Stimulated activated CD8-positive, alpha-beta memory T cell treated with anti-CD3 and anti-CD28 coated beads, Interleukin-7, amount 100 ng/mL, for 24 hours (primary cell): ENCODE measurements at regions not wholly inside any gene's neighbourhood (a gene's known extent, or its start where the extent isn't known, plus 50 kb on each side); places are given as distances from the start of the nearest gene placed in this dataset.
"Not testable (repeated sequence)": the region's sequence is repeated elsewhere in the genome, so short reads cannot be mapped to it uniquely, and the experiment has no call there.

Source experiments
- DNase-seq: peaks from one replicate; pipeline ENCODE4 v3.0.0-alpha.2; 2020; ENCODE audit warnings: low read depth

GRCh38 chr13:30065181-30065580, 214.8 kb upstream of the UBL3 start:
- DNase-seq: no peak

DNA sequence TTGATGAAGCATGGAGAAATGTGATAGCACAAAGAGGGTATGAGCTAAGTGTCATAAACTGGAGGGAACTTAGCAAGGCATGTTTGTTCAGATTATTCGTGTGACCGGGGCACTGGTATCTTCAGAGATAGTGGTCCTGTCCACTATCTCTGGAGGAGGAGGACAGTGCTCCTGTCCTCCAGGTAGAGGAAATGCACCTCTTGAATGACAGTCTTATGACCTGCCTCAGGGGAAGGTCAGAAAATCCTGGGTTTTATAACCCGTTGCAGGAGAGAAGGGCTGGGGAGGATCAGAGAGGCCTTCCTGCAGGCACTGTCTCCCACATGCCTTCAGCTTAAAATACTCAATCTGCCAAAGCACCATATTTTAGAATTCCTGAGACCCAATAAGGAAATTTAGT, 213.5 kb upstream of the UBL3 start:
- no peak for DNase-seq

GRCh38 chr13:30061217-30061616, 210.8 kb upstream of the UBL3 start:
- DNase-seq: no peak

GRCh38 chr13:30058429-30058828, 208.0 kb upstream of the UBL3 start:
- DNase-seq: no peak

DNA sequence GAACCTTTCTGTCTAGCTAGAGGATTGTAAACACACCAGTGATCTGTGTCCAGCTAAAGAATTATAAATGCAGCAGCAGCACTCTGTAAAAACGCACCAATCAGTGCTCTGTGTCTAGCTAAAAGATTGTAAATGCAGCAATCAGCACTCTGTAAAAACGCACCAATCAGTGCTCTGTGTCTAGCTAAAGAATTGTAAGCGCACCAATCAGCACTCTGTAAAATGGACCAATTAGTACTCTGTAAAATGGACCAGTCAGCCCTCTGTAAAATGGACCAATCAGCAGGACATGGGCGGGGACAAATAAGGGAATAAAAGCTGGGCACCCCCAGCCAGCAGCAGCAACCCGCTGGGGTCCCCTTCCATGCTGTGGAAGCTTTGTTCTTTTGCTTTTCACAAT, 204.1 kb upstream of the UBL3 start:
- DNase-seq: not testable (repeated sequence)

DNA sequence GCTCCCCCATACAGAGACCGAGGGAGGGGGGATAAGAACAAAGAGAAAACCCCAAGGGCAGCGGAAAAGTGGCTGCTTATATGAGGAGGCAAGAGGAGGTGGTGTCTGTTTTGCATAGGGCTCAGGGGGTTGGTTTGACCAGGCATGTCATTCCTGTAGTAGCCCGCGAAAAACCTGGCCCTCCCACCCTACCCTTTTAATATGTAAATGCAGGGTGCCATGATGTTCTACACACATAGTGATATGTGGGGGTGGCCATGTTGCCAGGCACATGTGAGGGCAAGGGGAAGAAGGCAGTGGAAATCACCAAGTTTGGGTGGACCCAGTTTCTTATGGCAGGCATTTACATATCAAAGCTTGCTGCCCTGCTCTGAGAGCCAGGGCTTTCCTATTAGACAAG, 203.5 kb upstream of the UBL3 start:
- no peak for DNase-seq

DNA sequence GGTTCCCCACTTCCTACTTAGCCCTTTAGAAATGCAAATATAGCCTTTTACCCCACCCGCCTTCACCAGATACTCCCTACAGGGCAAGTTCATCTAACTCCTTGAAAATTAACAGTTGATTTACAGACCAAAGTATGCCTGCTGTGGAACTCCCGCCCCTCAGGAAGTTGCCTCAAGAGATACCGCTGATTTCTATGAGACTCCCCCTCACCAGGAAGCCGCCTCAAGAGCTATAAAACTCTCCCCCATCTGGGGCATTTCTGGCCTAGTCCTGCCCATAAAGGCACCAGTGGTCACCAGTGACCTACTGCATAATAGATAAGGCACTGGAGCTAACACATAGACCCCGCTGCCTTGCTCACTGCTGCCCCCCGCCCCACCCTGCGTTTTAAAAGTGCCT, 201.7 kb upstream of the UBL3 start:
- no peak for DNase-seq

- DNase-seq: no peak
These were observed 201.2 kb upstream of the UBL3 start for GRCh38 chr13:30051531-30052060.

DNA sequence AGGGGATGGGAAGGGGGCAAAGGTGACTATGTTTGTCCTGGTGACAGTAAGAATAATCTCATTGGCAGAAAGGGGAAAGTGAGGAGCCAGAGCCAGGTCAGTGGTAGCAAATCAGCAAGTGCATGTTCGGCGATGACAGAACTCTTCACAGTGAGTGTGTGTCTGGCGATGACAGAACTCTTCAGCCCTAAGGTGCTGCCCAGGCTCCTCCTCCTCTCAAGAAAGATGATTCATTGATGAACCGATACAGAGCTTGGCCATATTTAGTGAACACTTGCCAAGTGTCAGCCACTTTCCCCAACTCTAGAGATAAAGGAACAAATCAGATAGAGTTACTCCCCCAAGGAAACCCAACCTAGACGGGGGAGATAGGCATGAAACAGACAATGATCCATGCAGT, 199.3 kb upstream of the UBL3 start:
- DNase-seq: no peak

DNA sequence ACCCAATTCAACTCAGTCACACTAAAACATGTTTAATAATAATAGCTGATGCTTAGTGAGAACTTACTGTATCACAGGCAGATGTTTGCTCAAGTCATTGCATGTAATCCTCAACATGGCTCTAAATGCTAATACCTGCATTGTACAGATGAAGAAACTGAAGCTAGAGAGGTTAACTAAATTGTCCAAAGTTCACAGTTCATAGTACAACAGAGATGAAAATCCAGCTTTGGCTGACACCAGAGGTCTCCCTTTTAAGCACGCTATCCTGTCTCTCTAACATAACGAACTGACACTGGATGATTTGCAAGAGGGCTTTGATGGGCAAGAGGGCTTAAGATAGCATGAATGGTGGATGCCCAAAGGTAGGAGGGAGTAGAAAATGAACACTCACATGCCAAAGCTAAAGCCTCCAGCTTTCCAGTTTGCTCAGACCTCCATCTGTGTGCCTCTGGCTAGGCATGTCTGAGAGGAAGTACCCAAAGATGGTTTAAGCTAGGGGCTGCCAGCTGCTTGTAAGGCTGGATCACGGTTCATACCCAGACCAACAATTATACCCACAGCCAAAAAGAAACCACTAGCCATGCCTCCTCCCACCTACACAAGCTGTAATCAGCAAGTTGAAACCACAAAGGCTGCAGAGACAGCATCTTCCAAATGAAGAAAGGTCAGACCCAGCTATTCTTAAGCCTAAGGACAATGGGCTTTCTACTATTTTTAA, 196.9 kb upstream of the UBL3 start:
- no peak for DNase-seq

DNA sequence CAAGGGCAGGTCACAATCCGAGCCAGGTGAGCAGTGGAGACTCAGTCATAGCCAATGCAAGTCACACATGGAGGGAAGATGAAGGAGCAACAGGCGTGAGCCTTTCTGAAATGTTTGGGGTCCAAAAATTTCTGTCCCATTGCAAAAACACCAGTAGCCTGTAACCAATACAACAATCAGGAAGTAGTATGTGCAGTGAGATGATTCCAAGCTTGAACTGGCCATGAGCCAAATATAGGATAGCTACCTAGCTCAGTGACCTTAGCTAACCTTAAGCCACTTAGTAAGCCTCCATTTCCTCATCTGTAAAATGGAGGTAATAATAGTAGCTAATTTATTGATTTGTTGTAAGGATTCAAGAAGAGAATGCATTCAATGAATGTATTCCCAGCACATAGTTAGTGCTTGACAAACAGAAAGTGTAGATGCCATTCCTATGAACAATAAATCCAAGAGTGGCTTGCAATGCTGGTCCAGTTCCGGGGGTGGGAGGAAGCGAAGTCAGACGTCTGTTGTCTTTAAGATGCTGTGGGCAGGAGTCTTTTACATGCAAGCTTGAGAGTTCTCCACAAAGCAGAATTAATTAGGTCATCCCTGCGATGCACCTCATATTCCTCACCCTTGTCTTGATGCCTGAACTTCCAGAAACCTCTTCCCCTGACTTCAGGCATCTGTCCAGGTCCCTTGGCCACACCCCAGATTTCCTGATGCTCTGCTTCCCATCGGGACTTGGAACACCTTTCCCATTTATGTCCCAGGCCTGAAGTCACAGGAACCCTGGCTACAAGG, 195.7 kb upstream of the UBL3 start:
- DNase-seq: no peak

DNA sequence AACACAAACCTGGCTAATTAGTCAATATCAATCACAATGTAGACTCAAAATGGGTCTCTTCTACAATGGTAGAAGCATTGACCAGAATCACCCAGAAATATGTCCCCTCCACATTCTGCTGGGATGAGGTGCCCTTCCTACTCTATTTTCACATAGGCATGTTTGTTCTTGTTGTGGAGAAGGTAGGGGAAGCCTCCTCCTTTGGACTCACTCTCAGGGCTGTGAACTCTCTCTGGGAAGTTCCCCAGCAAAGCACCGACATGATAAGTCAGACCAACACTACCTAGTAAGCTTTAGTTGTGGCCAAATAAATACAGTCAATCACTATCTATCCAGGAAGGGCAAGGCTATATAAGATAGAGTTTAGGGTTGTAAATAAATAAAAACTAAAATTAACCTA, 194.5 kb upstream of the UBL3 start:
- DNase-seq: no peak

DNA sequence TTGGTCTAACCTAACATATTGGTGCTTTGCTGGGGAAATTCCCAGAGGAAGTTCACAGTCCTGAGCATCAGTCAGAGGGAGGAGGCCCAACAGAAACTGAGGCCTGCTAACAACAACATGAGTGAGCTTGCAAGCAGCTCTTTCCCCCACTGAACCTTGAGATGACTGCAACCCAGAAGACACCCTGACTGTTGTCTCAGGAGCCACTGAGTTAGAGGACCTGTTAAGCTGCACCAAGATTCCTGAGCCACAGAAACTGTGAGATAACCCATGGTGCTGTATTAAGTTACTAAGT, 193.2 kb upstream of the UBL3 start:
- DNase-seq: no peak

DNA sequence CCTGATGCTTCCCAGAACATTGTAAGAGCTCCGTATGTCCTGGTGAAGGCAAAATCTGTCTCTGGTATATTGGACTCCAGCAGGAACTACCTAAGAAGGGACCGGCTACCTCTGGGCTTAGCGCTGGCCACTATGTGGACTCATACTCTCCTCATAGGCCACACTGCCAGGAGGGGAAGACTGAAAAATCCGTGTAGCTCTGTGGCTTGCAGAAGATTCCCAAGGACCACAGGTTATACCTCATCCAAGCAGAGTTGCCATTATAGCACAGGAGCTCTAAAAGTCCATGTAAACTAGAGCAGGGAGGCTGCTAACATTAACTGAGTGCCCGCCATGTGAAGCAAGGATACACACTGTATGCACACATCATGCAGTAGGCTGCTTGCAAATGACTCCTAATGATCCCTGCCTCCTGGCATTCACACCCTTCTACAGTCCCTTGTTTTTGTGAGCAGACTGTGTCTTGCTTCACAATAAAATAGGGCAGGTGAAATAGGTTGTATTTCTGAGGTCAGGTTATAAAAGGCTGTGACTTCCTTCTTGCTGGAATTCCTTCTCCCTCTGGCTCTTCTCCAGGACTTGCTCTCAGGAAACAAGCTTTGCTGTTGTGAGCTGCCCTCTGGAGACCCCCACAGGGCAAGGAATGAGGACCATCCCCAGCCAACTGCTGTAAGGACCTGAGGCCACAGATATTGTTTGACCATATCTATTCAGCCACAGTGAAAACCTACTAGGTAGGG, 192.6 kb upstream of the UBL3 start:
- DNase-seq: no peak

GRCh38 chr13:30042272-30042671, 191.9 kb upstream of the UBL3 start:
- no peak for DNase-seq

GRCh38 chr13:30039511-30039911, 189.1 kb upstream of the UBL3 start:
- DNase-seq: no peak

DNA sequence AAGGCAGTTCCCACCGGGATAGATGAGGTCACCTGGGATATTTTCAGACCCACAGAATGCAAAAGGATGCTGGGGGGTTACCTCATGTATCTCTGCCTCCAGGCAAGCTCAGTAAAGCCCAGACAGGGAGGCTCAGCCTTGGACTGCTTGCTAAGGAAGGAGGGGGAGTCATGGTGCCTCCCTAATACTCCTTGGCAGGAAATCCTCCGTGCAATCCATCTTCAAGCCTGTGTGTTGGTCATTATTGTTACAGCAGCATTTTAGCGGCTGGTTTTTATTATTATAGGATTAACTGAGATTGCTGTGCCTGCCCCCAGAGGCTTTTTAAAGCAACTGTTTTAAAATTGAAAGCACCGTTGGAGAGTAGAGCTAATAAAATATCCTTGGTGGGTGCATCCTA, 188.5 kb upstream of the UBL3 start:
- DNase-seq: no peak

GRCh38 chr13:30037766-30038165, 187.3 kb upstream of the UBL3 start:
- DNase-seq: no peak

GRCh38 chr13:30037306-30037705, 186.9 kb upstream of the UBL3 start:
- DNase-seq: no peak

DNA sequence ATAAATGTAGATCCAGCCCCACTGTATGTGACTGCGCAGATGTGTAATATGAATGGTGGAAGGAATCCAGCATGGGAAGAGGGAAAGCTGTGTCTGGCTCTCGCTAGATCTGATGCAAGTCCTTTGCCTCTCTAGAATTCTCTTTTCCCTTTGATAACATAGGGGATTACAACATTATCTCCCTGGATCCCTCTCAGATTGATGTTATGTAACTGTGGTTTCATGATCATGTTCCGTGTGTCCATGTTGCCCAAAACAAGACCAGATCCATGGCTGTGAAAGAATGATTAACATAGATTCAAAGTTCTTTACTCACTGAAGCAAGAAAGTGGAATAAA, 184.0 kb upstream of the UBL3 start:
- no peak for DNase-seq

- no peak for DNase-seq
These were observed 183.5 kb upstream of the UBL3 start for GRCh38 chr13:30033681-30034457.

DNA sequence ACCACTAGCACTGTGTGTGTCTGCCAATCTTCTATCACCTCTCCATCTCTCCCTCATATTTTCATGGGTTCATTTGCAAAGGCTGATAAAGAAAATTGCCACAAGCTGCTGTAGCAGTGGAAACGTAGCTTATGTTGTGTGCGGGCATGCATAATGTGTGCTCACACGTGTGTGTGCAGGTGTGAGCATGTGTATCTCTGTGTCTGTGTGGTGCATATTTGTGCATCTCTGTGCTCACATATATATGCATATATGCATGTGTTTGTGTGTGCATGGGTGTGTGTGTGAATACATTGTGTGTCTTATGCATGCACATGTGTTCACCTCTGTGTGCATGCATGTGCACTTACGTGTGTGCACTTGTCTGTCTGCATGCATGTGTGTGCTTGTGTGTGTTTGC, 181.8 kb upstream of the UBL3 start:
- DNase-seq: no peak
